GM18870 (cell line): ENCODE measurements at regions not wholly inside any gene's neighbourhood (a gene's known extent, or its start where the extent isn't known, plus 50 kb on each side); places are given as distances from the start of the nearest gene placed in this dataset.
A peak's percentile ranks its signal among the peaks of the same experiment; 100 is the strongest.
"Not testable (repeated sequence)": the region's sequence is repeated elsewhere in the genome, so short reads cannot be mapped to it uniquely, and the experiment has no call there.

Experiments used
- ATAC-seq: cut with Tn5 transposase; IDR thresholded peaks from one replicate; pipeline ENCODE4 v1.9.1; 2021; ENCODE audit warnings: moderate library complexity; ENCODE audit not compliant: unreplicated experiment

DNA sequence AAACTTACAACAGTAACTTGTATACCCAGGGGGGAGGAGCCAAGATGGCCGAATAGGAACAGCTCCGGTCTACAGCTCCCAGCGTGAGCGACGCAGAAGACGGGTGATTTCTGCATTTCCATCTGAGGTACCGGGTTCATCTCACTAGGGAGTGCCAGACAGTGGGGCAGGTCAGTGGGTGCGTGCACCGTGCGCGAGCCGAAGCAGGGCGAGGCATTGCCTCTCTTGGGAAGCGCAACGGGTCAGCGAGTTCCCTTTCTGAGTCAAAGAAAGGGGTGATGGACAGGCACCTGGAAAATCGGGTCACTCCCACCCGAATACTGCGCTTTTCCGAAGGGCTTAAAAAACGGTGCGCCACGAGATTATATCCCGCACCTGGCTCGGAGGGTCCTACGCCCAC, 278.8 kb downstream of the FAM47B start:
- ATAC-seq = not testable (repeated sequence)

DNA sequence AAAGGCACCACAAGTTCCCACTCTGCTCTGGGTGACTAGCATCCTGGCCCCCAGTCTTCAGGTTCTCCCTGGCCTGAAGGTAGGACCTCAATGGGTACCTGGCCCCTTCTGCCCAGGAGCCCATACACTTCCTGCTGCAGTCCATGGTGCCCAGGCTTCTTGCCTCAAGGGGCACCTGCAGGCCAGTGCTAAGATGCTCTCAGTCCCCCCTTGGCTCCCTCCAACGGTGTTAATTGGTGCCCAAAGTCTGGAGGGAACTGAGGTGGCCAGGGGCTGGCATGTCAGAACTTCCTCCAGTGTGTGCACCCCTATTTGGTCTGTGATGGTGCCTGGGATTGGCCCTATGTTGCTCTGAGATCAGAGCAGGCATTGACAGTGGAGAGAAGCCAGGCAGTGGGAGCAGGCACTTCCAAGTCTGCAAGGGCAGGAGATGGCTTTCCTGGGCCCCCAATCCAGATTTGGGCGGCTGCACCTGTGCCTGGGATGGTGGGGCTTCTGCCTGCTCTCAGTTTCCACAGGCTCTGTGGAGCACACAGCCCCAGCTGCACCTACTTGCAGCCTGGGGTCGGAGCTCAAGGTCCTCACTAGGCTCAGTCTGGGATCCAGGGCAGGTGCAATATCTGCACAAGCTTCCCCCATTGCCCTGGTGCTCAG, 301.6 kb downstream of the FAM47B start:
- no peak for ATAC-seq

DNA sequence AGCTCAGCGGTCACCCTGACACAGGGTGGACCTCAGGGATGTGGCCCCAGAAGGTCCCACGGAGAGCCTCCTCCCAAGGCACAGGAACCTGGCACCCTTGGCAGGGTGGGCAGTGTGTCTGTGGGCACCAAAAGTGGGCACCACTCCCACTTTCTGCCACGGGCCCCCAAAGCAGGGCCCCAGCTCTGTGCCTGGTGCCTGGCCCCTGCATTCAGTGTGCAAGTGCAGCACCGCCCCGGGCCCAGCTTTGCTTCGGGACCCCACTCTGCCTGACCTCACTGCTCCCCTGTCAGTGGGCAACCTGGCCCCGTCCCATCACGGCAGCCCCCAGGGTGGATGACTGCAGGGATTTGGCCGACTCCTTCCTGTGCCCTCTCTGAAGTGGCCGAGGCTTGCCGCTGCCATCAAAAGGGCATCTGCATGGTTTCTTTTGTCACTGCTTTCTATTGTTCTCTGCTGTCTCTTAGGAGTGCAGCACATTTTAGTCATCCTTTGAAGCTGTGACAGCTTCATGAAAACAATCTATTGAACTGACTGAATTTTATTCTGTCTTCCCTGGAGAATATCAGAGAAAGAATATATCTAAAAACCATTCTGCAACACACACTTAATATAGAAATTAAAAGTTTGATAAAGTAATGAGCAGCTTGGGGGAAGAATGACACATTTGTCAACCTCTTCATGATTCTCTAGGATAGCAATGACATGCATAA, 302.4 kb downstream of the FAM47B start:
- ATAC-seq = no peak

DNA sequence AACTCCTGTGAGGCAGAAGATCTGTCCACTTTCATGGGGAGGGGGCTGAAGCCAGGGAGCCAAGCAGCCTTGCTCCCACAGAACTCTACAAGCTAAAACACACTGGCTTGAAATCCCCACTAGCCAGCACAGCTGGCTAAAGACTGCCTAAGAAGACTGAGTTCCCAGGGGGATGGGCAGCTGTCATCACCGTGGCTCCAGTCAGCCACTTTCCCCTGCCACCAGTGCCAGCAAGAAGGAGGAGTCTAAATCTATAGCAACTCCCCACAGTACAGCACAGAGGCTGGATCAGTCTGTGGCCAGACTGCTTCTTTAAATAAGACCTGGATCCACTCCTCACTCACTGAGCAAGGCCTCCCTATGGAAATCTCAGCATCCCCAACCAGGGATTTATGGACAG, 308.6 kb downstream of the FAM47B start:
- ATAC-seq = no peak

DNA sequence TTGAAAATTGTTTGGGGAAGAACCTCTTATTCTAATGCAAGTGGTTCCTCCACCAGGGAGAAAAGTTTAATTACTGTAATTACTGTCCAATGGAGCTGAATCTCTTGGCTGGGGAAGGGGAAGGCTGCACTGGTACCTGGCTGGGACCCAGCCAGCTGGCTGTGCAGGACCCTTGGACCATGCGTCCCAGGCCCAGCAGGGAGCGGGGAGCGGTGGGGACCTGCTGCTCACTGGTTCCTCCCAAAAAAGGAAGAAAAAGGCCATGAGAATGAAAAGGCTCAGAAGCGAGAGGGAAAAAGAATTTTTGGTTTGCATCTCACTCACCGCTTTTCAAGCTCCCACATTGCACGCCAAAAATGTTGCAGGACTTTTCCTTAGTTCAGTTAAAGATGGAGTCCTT, 333.5 kb downstream of the FAM47B start:
- no peak for ATAC-seq

DNA sequence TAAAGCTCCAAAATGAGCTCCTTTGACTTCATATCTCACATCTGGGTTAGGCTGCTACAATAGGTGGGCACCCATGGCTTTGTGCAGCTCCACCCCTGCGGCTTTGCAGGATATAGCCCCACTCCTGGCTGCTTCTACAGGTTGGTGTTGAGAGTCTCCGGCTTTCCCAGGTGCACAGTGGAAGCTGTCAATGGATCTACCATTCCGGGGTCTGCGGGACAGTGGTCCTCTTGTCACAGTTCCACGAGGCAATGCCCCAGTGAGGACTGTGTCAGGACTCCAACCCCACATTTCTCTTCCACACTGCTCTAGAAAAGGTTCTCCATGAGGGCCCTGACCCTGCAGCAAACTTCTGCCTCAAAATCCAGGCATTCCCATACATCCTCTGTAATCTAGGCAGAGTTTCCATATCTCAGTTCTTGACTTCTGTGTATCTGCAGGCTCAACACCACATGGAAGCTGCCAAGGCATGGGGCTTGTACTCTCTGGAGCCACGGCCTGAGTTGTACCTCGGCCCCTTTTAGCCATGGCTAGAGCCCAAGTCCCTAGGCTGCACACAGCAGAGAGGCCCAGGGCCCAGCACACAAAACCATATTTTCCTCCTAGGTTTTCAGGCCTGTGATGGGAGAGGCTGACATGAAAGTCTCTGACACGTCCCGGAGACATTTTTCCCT, 342.8 kb downstream of the FAM47B start:
- ATAC-seq = no peak

DNA sequence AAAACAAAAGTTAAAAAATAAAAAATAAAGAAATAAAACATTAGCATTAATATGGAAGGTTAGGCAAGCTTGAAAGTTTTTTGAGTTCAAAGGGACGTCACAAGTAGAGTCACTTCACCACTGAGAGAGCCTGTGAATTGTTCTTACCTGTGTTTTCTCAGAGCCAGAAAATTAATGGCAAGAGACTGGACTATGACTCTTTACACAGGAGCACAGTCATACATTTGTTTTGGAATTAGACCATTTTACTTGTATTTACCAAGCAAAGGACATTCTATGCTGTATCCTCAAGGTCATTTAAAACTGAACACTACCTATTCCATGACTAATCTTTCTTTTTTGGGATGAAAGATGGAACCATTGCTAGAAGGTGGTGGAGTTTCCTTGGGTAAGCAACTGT, 346.1 kb downstream of the FAM47B start:
- no peak for ATAC-seq

DNA sequence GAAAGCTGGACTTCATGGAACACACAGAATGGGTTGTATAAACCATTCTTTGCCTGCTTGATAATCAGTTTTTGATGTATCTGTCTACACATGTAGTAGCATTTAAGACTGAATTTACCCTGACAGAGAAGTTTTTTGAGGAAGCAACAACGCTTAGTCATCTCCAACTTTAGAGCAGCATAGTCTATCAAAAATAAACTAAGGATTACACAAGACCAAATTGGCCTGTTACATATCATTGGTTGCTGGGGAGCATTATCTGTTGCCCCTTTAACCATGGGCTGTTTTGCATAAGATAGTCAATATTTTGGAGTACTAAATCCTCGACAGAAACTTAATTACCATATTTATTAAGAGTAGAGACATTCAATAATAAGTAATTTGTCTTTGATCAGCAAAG, 347.4 kb downstream of the FAM47B start:
- no peak for ATAC-seq

DNA sequence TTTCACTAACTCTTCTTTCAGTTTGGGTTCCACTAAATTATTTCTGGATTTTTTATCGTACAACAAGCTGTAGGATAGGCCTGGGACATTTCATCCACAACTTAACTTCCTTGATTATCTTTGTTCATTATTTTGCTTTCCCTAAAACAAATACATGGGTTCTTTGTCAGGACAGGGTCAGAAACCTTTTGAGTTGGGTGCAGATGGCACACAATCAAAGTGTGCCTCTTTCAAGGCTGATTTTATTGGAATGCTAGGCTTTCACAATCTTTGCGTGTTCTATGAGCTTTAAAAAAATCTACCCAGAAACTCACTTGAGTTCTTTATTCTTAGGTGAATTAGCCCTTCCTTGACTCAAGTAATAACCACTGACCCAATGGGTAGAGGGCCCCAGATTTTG, 348.4 kb downstream of the FAM47B start:
- no peak for ATAC-seq

DNA sequence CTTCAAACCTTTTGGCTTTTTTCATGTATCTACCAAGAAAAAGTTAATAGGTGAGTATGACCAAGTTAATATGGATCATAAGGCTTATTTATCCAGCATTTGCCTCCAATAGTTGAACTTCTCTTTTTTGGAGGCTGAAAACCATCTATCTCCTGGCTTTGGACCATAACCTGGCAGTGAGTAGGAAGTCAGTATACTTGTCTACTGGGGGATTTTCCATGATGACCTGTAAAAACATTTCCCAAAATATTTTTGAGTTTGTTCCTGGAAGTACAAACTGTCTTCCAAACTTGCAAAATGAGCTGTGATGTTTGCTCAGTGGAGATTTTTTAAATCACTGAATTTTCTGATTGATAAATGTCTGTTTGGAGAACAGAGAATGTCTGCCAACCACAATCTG, 349.9 kb downstream of the FAM47B start:
- ATAC-seq = no peak

DNA sequence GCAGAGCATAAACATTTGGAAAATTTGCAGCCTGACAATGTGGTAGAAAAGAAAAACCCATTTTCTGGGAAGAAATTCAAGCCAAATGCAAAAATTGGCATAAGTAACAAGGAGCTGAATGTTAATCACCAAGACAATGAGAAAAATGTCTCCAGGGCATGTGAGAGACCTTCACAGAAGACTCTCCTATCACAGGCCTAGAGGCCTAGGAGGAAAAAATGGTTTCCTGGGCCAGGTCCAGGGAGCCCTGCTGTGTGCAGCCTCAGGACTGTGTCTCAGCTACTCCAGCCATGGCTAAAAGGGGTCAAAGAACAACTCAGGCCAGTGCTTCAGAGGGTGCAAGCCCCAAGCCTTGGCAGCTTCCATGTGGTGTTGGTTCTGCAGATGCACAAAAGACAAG, 362.4 kb downstream of the FAM47B start:
- not testable (repeated sequence) for ATAC-seq

DNA sequence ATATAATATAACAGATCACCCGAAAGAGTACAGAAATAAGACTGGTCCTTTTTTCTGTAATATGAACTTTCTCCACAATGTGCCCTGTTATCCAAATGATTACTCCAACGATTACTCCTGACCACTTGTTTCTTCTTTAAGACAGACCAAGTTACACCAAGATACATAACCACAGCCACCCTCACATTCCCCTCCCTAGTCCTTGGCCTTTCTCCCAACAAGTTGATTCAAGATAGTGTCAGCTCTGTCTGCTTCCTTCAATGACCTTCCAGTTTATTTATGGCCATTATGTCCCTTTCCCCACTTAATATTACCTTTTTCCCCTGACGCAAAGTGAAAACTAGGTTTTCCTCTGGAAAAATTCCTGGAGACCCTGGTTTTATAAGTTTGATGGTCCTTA, 397.2 kb downstream of the FAM47B start:
- ATAC-seq = no peak

DNA sequence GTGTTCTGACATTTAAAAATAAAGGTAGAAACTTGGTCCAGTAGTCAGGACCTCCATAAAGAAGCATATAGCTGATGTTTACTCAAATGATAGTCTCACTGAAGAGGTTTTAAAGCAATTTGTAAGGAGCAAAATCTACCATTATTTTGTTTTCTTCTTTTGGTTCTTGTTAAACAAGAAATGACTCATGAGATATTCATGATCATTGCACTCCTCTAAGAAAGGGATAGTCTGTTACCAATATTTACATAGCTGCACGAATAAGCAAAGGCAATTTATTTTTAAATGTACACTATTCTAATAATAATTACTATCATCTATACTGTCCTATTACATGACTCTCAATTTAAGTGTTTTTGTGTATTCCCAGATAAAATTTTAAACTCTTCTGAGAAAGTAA, 397.9 kb downstream of the FAM47B start:
- no peak for ATAC-seq

DNA sequence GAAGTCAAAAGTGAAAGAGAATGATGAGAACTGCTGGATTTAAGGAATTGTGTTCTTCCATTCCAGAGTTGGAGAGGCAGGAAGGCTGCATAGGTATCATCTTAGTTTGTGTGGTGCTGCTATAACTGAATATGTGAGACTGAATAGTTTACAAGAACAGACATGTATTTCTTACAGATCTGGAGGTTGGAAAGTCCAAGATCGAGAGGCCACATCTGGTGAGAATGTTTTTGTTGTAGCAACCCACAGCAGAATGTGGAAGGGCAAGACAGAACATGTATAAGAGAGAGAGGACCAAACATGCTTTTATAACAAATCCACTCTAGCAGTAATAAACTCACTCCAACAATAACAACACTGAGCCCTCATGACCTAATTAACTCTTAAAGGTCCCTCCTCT, 408.6 kb downstream of the FAM47B start:
- ATAC-seq = no peak

DNA sequence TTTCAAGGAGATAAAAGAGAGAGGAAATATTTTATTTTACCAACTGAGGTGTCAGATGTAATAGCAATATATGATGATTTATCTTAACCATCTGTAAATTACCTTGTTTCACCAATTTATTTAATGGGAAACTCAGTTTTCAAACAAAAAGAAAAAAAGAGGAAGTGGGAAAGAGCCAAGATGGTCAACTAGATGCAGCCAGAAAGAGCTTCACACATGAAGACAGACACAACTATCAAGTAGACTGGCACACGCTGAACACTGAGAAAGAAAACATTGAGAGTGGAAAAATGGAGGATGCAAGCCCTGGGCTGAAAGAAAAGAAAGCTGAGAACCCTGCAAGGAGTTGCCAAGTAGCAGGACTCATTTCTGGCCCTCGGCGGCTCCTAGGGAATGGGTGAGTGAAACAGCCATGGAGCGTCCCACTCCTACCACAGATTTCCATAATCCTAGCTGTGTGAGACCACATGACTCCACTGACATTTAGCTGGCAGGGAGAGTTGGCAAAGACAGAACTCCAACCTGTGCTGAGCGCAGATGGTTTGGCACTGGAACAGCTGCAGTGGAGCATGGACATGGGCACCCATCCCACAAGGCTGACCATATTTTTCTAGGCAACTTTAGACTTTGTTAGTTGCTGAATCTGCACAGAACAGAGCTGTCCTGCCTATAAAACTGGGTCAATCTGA, 409.3 kb downstream of the FAM47B start:
- no peak for ATAC-seq

DNA sequence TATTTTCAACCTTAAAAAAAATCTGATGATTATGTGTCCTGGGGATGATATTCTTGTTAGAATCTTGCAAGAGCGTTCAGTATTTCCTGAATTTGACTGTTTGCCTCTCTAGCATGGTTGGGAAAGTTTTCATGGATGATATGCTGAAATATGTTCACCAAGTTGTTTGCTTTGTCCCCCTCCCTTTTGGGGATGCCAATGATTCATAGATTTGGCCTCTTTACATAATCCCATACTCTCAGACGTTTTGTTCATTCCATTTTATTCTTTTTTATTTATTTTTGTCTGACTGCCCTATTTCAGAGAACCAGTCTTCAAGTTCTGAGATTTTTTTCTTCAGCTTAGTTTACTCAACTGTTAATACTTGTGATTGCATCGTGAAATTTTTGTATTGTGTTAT, 415.1 kb downstream of the FAM47B start:
- no peak for ATAC-seq

DNA sequence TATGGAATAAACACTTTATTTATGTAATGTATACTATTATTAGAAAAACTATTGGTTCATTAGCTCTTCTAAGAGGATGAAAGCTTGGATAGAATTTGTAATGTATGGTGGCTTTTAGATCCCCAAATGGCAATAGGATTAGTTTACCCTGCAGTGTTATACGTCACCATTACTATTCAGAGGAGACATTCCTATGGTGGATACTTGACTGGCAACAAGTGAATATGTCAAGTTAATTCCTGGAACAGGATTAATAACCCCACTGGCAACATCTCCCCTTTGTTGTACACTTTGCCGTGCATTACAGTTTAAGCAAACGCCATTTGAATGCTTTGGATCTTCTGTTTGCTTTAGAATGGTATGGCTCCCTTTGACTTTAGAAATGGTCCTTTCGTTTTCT, 420.3 kb downstream of the FAM47B start:
- no peak for ATAC-seq

DNA sequence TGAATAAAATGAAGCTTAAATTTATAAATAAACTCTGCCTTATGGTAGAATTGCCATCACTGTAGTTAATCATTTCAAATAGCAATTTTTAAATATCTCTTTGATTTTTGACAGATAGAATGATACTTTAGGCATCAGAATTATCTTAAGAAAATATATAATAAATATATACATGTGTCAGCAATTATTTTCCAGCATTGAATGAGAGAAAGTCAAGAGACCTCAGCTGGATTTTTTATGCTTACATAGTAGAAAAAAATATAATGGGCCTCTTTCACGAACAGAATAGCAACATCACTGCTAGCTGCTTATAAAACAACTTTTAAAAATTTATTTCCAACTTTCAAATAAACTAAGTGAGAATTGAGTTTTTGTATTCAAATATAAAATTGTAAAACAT, 424.0 kb upstream of the MAGEB16 start:
- no peak for ATAC-seq

DNA sequence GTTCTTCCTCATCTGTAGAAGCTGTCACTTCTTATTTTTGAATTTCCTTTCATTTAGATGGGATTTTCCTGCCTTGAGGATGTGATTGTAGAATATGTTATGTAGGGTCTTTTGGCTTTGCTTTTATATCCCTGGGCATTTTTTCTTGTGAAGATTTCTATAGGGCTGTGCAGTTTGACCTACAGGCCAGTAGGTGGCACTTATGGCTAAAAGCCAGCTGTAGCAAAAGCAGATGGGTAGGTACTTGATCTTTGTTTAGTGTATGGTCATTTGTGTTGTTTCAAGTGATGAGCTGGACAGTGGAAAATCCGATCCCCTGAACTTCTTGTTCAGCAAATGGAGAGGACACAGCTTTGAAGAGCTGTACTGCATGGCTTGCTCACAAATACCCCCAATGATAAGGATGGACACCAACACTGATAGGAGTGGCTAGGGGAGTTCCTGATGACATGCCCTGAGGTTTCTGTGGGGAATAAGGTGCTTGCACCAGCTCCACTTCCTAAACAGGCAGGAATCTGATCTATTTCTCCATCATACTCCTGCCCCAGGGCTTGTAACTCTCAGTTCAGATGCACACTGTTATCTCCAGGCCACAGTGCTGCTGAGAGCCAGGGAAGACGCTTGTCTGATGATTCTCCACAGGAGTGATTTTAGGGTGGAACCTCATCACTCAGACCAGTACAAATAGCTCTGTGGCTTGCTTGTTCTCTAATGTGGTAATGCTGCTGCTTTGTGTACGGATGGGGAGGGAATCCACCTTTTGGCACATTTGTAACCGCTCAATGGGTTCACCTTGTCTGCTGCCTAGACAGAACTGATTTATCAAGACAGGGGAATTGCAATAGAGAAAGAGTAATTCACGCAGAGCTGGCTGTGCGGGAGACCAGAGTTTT, 417.1 kb upstream of the MAGEB16 start:
- peak; percentile 82 for ATAC-seq

DNA sequence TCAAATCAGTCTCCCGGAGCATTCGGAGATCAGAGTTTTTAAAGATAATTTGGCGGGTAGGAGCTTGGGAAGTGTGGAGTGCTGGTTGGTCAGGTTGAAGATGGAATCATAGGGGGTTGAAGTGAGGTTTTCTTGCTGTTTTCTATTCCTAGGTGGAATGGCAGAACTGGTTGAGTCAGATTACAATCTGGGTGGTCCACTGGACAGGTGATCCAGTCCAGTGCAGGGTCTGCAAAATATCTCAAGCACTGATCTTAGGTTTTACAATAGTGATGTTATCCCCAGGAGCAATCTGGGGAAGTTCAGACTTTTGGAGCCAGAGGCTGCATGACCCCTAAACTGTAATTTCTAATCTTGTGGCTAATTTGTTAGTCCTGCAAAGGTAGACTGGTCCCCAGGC, 416.4 kb upstream of the MAGEB16 start:
- not testable (repeated sequence) for ATAC-seq

DNA sequence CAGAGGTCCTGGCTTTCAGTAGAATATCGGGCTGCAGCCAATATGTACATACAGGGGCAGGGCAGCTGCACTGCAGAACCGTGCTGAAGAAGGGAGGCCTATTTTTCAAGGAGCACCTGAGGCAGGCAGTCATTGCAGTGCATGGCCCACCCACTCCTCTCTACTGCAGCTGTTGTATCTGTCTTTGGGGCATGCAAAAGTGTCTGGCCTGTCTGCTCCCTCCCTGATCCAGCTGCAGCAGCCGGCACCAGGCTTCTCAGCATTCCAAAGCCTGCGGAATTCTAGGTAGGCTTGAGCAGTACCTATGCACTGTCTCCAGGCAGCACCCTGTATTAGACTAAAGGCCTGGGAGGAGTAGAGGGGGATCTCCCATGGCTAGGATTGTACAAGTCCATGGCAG, 415.2 kb upstream of the MAGEB16 start:
- no peak for ATAC-seq
